Activated B cell treated with CpG ODN at 0.5 μM for 24 hours (primary cell): ENCODE measurements at regions not wholly inside any gene's neighbourhood (a gene's known extent, or its start where the extent isn't known, plus 50 kb on each side); places are given as distances from the start of the nearest gene placed in this dataset.
"Not testable (repeated sequence)": the region's sequence is repeated elsewhere in the genome, so short reads cannot be mapped to it uniquely, and the experiment has no call there.

Experiments used
- ATAC-seq: fragments of 200-7000 bp; cut with Tn5 transposase; one replicate; pipeline ENCODE4 v1.10.0; 2021; ENCODE audit warnings: low read depth, mild to moderate bottlenecking, moderate library complexity
- CTCF ChIA-PET: fragments of 350-600 bp; sonication (Branson Sonifier 250); formaldehyde crosslinking; loops from one replicate; lab custom pipeline; 2021; ENCODE audit warnings: antibody characterized with exemption; lab: Charles Lee
- POLR2A ChIA-PET: fragments of 350-600 bp; sonication (Branson Sonifier 250); formaldehyde crosslinking; loops from one replicate; lab custom pipeline; 2021; ENCODE audit warnings: antibody characterized with exemption; lab: Charles Lee
- DNase-seq: peaks from one replicate; pipeline ENCODE4 v3.0.0; 2022
- H3K27ac Mint-ChIP-seq: one replicate; pipeline ENCODE4 v1.8.0; 2020; ENCODE audit warnings: mixed read lengths
- H3K27me3 Mint-ChIP-seq: one replicate; pipeline ENCODE4 v1.8.0; 2021; ENCODE audit warnings: mixed read lengths
- H3K36me3 Mint-ChIP-seq: one replicate; pipeline ENCODE4 v1.8.0; 2021; ENCODE audit warnings: low read depth, mixed read lengths
- H3K4me1 Mint-ChIP-seq: one replicate; pipeline ENCODE4 v1.8.0; 2021; ENCODE audit warnings: mixed read lengths
- H3K4me3 Mint-ChIP-seq: one replicate; pipeline ENCODE4 v1.8.0; 2020; ENCODE audit warnings: mild to moderate bottlenecking, mixed read lengths
- H3K9me3 Mint-ChIP-seq: one replicate; pipeline ENCODE4 v1.8.0; 2020; ENCODE audit warnings: mixed read lengths
- intact Hi-C: fragments of 100-400 bp; cut with micrococcal nuclease; formaldehyde crosslinking; loops from one replicate; pipeline ENCODE4 v1.15.1; 2024
- TF ChIP-seq, protein P1 (sequence below): fragments of 200-600 bp; IDR thresholded peaks from one replicate; pipeline ENCODE4 v1.8.0; 2022; ENCODE audit warnings: antibody characterized with exemption, mild to moderate bottlenecking

GRCh38 chr7:22040923-22041595 is 95.4 kb upstream of the CDCA7L start:
- intact Hi-C loops: no loop called here
- DNase-seq: no peak
- Mint-ChIP-seq H3K36me3 (no peaks in the 10 kb centered on the region), H3K9me3 (no peaks in the 10 kb centered on the region), H3K27ac (no peak overlapping the region), H3K4me3 (no peak overlapping the region), H3K27me3 (peaks cover 7% of the 10 kb centered on the region), H3K4me1 (no peaks in the 10 kb centered on the region)
- CTCF ChIA-PET: no interaction called here
- TF ChIP-seq, protein P1, sequence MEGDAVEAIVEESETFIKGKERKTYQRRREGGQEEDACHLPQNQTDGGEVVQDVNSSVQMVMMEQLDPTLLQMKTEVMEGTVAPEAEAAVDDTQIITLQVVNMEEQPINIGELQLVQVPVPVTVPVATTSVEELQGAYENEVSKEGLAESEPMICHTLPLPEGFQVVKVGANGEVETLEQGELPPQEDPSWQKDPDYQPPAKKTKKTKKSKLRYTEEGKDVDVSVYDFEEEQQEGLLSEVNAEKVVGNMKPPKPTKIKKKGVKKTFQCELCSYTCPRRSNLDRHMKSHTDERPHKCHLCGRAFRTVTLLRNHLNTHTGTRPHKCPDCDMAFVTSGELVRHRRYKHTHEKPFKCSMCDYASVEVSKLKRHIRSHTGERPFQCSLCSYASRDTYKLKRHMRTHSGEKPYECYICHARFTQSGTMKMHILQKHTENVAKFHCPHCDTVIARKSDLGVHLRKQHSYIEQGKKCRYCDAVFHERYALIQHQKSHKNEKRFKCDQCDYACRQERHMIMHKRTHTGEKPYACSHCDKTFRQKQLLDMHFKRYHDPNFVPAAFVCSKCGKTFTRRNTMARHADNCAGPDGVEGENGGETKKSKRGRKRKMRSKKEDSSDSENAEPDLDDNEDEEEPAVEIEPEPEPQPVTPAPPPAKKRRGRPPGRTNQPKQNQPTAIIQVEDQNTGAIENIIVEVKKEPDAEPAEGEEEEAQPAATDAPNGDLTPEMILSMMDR: no peak
- ATAC-seq: no peak
- POLR2A ChIA-PET: no interaction called here

DNA sequence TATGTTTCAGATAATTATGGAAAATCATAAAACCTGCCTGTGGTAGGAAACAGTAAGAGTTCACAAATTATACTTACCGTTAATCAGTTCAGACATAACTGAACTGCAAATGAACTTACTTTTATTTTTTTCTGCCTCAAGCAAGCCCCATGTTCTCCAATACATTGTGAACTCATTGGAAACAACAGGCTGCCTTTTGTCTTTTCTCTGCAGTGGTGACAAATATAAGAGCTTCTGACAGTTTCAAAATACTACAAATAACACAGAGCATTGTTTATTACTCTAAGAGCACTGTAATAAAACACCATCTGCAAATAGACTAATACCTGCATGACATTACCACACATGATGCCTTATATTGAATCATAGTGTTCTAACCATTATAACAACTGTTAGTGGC is 94.0 kb upstream of the CDCA7L start:
- TF ChIP-seq, protein P1: no peak
- Mint-ChIP-seq H3K9me3 (no peaks in the 10 kb centered on the region), H3K4me3 (no peak overlapping the region), H3K36me3 (no peaks in the 10 kb centered on the region), H3K27ac (no peak overlapping the region), H3K4me1 (no peaks in the 10 kb centered on the region), H3K27me3 (peaks cover 6% of the 10 kb centered on the region)
- ChIA-PET POLR2A (no interaction called here), CTCF (interaction anchor here (0.6 kb wide), 1 partner anchor 934 kb away, joined by 4 read pairs; no protein-coding TSS in a partner anchor)
- DNase-seq (no peak), ATAC-seq (no peak)
- intact Hi-C loops: no loop called here

DNA sequence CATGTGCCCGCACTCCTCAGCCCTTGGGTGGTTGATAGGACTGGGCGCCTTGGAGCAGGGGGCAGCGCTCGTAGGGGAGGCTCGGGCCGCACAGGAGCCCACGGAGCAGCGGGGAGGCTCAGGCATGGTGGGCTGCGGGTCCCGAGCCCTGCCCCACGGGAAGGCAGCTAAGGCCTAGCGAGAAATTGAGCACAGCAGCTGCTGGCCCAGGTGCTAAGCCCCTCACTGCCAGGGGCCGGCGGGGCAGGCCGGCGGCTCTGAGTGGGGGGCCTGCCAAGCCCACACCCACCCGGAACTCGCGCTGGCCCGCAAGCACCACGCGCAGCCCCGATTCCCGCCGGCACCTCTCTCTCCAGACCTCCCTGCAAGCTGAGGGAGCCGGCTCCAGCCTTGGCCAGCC is 86.7 kb upstream of the CDCA7L start:
- DNase-seq, H3K36me3 Mint-ChIP-seq, H3K4me1 Mint-ChIP-seq, POLR2A ChIA-PET, H3K27ac Mint-ChIP-seq, ATAC-seq, CTCF ChIA-PET, H3K9me3 Mint-ChIP-seq, H3K4me3 Mint-ChIP-seq, H3K27me3 Mint-ChIP-seq, intact Hi-C loops: not testable (repeated sequence)

- H3K27me3 Mint-ChIP-seq, H3K36me3 Mint-ChIP-seq, intact Hi-C loops, H3K4me1 Mint-ChIP-seq, ATAC-seq, H3K27ac Mint-ChIP-seq, H3K9me3 Mint-ChIP-seq, H3K4me3 Mint-ChIP-seq, CTCF ChIA-PET, POLR2A ChIA-PET, DNase-seq: not testable (repeated sequence)
These were observed 83.0 kb upstream of the CDCA7L start for GRCh38 chr7:22028656-22029055.

DNA sequence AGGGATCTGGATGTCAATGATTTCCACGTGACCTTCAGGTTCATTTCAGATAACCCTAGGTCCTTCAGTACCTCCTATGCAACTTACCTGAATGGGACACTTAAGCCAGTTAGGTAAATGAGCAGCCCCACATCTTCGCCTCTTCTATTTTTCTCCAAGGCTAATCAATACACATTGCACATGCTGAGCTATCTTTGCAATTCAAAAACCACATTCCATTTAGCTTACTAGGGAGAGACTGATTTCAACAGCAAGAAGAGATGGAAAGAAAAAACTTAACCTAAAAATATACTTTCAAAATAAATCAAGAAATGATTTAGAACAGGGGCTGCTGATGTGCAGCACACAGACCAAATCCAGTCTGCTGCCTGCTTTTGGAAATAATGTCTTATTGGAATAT is 81.8 kb upstream of the CDCA7L start:
- Mint-ChIP-seq H3K4me3 (no peak overlapping the region), H3K27ac (no peak overlapping the region), H3K9me3 (no peaks in the 10 kb centered on the region), H3K4me1 (no peaks in the 10 kb centered on the region), H3K36me3 (no peaks in the 10 kb centered on the region), H3K27me3 (peaks cover 7% of the 10 kb centered on the region)
- intact Hi-C loops: no loop called here
- TF ChIP-seq, protein P1: no peak
- ATAC-seq: no peak
- ChIA-PET POLR2A (no interaction called here), CTCF (no interaction called here)
- no peak for DNase-seq

GRCh38 chr7:22025983-22026382 is 80.3 kb upstream of the CDCA7L start:
- H3K4me1 Mint-ChIP-seq: no peaks in the 10 kb centered on the region
- H3K9me3 Mint-ChIP-seq: no peaks in the 10 kb centered on the region
- intact Hi-C loops: no loop called here

More at GRCh38 chr7:22025983-22026382, 80.3 kb upstream of the CDCA7L start:
- no peak overlapping the region for H3K4me3 Mint-ChIP-seq
- DNase-seq (no peak), ATAC-seq (no peak)
- ChIA-PET POLR2A (no interaction called here), CTCF (no interaction called here)
- TF ChIP-seq, protein P1: no peak
- H3K36me3 Mint-ChIP-seq: no peaks in the 10 kb centered on the region
- peaks cover 7% of the 10 kb centered on the region for H3K27me3 Mint-ChIP-seq
- no peak overlapping the region for H3K27ac Mint-ChIP-seq
